EH (cell line): ENCODE measurements at regions not wholly inside any gene's neighbourhood (a gene's known extent, or its start where the extent isn't known, plus 50 kb on each side); places are given as distances from the start of the nearest gene placed in this dataset.

Experiments used
- DNase-seq: peaks from one replicate; pipeline ENCODE4 v3.0.0-alpha.2; 2015; ENCODE audit warnings: low read depth

DNA sequence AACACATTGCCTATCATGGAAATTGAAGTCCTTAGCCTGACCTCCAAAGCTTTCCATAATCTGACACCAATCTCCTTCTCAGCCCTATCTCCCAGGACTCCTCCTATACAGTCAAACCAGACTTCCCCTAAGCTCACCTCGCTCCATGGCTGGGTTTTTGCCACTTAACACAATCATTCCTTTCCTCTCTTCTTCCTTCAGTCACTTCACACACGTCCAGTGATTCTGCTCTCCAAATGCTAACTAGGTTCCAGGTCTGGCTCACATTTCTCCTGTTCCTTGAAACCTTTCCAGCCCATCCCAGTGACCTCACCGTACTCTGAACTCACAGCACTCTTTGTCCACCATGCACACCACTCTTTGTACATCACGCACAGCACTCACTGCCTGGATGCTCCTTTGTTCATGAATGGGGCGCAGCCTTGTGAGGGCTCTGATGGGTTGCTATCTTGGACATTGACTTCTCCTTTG is 98.4 kb downstream of the GLUL start:
- DNase-seq, result no peak

DNA sequence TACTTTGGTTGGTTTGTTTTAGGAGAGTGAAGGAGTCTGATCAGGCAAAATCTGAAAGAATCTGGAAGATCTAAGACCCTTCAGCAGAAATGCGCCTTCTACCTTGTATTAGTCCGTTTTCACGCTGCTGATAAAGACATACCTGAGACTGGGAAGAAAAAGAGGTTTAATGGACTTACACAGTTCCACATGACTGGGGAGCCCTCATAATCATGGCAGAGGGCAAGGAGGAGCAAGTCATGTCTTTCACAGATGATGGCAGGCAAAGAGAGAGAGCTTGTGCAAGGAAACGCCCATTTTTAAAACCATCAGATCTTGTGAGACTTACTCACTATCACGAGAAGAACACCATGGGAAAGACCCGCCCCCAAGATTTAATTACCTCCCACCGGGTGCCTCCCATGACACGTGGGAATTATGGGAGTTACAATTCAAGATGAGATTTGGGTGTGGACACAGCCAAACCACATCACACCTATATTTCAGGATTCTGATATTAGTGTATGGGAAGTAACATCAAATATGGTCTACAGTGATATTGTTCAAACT is 99.3 kb downstream of the GLUL start:
- no peak for DNase-seq

DNA sequence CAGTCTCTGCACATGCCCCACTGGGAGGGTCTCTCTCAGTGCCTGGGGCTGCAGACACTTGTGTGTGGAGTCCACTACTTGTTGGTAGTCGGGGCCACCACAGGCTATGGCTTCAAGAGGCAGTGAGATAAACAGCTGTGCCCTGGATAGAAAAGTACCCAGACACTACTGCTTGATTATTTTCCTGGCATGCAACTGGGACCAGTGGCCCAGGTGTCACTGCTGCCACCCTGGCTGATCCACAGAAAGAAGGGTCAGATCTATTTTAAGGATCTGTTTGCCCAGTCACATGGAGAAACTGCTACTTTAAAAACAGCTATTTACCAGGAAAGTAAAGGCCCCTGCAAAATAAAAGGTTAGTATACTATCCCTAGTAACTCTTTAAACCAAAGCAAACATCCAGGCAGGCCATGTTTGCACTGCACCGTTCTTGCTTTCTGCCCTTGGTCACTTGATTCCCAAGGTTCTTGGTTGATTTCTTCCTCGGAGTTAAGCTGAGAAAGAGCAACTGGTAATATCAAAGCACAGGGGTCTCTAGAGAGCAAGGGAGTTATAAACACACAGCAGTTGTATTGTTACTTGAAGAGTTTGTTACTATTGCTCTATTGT is 99.9 kb downstream of the GLUL start:
- DNase-seq, result no peak

DNA sequence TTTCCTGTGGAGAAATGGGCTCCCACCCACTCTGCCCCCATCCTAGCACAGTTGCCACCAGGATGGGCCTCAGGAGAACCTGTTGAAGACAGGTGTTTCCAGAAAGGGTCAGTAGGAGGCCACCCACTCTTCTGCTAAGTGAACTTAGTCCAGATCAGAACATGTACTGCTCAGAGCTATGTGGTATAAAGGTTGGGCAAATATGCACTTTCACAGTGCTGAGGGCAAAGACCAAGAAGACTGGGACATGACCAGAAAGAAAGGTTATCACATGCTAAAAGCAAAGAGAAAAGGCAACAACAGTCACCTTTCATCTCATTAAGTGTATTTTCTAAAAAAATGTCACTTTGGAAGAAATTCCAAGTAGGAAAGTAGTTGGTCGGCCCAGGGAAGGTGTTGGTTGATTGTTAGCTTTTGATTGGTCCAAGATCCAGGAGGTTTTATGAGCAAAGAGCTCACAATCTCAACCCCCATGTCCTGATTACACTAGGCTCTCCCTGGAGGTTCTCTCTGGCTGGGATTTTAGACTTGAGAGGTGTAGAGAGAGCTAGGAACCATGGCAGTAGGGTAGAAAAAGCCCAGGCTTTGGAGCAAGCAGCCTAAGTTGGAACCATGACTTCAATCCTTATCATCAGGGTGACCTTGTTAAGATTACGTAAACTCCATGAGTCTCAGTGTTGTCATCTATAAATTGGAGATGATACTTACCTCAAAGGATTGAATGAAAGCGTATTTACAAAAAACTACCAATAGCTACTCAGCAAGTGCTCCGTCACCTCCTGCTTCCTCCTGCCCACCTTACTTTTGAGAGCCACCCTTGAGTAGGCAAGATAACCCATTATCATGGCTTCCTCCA is 102.6 kb downstream of the GLUL start:
- DNase-seq, result no peak

DNA sequence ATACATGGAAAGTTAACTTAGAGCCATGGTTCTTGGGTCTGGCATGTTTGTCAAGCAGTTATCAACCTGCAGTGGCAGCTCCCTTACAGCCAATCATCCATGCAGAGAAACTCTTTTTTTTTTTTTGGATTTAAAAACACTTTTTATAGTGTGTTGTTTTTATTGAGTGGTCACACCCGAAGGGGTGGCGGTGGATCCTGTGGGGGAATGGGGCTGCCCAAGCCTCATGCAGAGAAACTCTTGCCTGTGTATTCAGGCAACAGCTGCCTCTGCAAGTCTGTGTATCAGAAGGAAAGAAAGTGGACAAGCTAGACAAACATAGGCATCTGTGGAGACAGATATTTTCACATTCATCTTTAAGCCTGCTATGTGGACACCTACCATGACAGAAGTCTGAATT is 104.8 kb downstream of the GLUL start:
- DNase-seq, result no peak

DNA sequence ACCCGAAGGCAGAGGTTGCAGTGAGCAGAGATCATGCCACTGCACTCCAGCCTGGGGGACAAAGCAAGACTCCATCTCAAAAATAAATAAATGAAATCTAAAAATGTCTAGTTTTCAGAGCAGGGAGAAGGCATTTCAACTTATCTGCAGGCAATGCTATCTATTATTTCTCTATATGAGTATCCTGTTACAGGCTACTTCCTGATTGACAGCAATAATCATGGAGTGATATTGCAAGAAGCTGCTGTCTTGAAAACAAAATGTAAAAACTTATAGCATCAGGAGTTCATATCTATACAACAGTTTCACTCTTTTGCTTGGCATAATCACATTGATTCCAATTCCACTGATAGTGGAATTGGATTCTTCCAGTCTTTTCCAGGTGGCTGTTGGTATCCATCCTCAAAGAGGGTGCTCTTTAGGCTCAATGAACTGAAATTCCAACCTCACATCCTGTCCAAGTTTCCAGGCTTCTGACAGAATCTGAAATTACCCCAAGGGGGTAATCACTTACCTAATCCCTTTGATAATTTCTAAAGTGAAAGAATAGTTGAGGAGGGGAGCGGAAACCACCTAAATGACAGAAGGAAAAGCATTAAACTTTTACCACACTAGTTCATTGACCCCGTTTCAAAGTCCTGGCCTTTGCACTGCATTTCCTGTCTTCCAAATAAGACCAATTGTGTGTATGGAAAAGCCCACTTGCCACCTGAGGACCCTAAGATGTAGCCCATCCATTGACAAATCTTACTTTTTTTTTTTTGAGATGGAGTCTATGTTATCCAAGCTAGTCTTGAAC is 107.6 kb downstream of the GLUL start:
- DNase-seq, result no peak

DNA sequence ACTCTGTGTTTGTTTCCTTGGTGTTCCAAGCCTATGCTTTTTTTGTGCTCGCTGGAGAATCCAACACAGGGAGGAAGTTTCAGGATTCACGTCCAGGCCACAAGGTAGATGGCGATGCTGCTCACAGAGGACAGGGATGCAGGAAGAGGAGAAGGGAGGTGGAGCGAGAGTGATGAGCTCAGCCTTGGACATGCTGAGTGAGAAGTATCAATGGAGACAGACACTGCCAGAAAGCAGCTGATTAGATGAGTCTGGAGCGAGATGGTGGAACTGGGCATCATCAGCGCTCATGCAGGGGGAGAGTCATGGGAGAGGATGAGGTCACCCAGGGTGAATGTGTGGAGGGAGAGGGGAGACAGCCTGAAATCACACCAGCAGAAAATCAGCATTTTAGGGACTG is 110.0 kb downstream of the GLUL start:
- DNase-seq, result no peak

DNA sequence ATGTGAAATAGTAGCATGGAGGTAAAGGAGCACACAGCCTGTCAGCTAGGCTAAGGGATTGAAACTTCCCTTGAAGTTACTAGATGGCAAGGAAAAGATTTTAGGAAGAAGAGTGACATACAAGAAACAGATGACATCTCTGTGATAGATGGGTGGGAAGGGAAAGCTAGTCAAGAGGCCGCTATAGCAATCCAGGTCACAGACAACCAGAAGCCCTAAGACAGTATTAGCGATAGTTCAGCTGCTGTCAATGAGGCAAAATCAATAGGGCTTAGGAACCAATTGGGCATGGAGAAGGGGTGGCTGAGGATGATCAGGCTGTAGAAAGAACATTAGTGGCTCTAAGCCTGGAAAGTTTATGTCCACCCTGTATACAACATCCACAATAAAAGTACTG is 111.1 kb downstream of the GLUL start:
- no peak for DNase-seq

DNA sequence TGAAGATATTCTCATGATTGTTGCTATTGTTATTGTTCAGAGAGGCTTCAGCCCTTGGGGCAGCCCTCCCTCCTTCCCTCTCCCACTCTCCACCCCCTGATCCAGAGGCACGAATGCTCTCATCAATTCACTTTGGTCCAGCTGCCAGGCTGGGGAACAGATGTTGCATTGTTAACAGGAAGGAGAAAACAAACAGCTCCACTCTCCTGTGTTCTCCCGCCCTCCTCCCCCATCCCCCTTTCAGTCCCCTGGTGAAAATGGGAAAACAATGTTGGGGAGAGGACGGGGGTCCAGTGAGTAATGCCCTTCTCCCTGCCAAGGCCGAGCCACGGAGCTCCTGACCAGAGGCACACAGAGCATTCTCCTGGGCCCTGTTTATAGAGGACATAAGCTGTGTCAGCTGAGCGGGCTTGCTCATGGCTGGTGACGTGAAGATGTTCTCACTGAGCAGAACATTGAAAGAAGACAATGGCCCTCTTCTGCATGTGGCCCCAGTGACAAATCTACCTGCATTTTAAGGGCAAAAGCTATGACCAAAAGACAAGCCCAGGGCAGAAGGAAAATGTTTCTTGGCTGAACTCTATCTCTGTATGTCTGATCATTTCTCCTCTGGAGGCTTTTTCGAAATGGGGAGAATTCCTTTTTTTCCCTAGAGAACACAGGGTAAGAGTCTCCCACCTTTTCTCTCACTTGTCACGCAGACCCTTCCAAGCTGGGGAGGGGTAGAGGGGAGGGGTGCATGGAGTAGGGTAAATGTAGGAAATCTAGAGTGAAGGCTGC is 111.7 kb downstream of the GLUL start:
- no peak for DNase-seq

DNA sequence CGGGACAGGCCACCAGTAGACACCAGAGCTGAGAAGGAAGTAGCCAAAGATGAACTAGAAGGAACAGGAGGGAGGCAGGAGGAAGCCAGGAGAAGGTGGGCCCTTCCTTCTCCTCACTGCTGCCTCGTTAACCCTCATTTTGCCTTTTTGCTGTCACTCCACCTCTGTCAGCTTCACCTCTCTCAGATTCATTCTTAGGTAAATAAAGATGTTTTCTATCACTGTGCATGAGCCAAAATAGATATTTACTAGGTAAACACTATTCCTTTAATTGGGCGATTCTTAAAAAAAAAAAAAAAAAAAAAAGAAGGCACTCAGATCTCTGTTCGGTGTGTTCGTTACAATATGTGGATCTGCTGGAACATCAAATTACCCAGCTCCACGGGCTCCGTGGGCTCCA is 112.3 kb downstream of the GLUL start:
- no peak for DNase-seq

DNA sequence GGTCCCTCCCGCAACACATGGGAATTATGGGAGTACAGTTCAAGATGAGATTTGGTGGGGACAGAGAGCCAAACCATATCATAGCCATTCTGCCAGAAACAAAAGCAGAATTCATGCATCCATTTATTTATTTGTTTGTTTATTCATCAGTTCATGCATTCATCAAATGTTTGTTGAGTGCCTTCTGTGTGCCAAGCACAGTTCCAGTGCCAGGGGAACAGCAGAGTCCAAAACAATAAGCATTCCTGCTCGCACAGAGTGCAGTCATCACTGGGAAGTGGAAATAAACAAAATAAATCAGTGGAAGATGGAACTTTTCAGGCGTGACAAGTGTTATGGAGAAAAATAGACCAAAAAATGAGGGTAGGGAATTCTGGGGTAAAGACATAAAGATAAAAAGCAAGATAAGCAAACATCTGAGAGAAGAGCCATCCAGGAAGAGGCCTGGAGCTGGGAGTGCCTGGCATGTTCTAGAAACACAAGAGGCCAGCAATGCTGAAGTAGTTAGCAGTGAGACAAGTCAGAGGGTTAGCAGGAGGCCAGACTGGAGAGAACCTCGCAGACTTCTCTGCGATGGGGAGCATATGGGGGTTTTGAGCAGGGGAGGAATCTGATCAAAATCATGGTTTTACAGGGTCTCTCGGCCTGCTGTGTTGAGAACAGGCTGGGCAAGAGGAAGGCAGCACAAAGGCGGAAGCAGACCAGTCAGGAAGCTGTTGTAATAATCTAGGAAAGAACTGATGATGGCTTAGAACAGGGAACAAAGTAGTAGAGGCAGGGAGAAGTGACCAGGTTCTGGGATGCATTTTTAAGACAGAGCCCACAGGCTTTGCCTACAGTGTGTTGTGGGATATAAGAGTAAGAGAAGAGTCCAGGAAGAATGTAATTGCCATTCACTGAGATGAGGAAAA is 113.2 kb downstream of the GLUL start:
- DNase-seq, result peak; percentile 65

DNA sequence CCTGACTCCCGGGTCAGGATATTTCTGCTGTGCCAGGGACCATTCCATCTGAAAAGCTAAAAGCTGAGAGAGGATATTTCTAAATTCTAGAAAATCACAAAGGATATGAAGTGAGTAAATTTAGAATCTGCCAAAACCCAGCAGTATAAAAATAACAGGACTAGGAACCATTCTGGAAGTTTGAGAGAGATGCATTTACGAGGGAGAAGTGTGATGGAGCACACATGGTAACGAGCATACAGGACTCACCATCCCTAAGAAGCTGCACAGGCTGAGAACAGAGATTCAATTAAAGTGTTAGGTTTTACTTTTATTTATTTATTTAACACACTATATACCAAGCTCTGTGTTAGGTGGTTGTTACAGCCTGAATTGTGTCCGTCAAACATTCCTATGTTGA is 116.3 kb downstream of the GLUL start:
- DNase-seq, result no peak

DNA sequence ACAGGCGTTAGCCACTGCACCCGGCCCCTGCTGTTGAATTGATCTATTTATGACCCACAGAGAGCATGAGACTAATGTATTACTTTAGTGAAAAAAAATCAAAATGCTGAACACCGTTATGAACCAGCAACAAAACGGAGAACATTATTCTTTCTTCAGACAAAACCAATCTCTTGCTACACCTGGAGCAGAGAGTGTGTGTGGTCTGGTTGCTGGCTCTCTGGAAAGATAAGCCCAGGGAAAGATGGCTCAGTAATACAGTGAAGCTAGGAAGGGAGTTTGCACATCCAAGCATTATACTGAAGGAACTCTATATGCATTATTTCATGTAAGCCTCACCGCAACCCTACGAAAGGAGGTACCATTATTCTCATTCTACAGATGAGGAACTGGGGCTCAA is 117.0 kb downstream of the GLUL start:
- no peak for DNase-seq

DNA sequence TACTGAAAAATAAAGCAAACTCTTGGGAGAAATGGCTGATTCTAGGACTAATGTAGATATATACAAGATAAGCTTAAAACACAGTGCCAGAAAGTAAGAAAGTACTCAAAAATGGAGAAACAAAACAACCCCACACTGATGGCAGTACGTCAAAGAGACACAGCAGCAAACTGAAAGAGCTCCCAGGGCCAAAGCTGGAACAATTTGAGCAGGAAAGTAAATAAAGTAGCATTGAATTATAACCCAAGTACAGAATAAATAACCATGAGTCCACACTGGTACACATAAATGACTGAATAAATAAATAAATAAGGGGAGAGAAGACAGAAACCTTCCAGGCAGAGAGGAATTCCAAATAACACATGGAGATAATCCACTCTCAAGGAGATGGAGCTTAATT is 120.9 kb downstream of the GLUL start:
- no peak for DNase-seq

DNA sequence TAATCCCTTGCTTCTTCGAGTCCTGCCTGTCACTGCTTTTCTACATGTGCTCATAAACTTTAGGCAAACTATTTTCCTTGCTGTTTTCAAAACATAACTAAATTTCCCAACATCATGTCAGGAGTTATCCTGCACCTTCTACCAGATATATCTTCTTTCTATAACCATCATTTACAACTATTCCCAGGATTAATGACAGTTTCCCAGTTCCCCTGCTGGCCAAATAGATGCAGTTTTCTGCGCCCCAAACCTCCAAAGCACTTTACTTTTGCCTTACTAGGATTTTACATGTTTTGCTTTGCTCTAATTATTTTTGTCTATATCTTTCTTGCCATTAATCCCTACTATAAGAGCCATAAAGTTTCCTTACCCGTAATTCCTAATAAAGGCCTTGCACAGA is 122.5 kb downstream of the GLUL start:
- DNase-seq, result no peak

DNA sequence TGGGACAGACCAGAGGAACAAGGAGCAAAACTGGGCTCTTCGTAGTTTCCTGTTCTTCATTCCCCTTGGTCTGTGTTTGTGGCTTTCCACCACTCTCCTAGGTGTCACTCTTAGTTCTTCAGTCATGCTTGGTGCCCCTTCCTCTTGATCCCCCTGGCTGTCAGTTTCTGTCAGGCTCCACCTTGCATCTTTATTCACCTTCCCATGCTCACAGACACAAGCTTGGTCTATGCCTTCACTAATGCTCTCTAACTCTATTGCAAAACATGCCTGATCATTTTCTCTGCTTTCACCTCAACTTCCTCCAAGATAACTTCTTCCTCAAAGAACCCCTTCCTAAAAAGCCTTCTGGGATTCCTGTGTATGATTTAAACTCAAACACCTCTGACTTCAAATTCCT is 122.9 kb downstream of the GLUL start:
- DNase-seq, result no peak

DNA sequence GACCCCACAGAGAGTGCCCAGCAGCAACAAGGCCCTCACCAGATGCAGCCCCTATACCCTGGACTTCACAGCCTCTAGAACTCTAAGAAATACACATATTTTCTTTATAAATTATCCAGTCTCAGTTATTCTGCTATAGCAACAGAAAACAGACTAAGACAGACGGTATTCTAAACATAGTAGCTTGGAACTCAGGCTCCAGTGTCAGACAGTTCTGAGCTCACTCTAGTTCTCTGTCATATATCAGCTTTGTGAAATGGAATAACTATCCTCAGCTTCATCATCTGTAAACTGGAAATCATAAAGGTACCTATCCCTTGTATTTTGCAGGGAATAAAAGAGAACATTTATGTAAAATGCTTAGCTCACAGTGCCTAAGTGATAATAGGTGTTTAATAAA is 127.4 kb downstream of the GLUL start:
- DNase-seq, result no peak

DNA sequence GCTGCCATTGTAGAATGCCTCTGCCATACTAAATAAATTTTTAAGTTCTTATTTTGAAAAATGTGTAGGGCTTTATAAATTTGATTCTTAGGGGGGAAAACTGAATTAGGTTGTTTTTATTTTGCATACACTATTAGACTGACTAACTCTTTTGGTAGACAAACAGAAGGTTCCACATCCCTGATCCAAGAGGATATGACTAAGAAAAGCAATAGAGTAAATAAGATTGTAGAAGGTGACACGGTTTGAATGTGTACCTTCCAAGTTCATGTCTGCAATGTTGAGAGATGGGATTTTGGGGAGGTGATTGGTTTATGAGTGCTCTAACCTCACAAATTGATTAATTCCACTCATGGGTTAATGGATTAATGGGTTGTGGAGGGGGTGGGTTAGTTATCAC is 127.9 kb downstream of the GLUL start:
- DNase-seq, result no peak

DNA sequence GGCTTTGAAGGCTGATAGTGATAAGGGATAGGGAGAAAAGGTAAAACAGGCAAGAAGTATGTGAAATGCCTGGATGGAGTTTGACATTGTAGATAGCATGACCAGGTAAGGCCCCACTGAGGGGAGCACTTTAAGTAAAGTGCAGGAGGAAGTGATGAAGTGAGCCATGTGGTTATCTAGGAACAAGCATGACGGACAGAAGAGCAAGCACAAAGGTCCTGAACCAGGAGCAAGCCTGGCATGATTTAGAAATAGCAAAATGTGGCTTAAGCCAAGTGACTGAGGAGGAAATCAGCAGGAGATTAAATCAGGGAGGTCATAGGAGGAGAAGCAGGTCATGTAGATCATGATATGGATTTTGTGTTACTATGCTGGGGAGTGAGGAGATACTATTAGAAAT is 129.2 kb downstream of the GLUL start:
- no peak for DNase-seq

DNA sequence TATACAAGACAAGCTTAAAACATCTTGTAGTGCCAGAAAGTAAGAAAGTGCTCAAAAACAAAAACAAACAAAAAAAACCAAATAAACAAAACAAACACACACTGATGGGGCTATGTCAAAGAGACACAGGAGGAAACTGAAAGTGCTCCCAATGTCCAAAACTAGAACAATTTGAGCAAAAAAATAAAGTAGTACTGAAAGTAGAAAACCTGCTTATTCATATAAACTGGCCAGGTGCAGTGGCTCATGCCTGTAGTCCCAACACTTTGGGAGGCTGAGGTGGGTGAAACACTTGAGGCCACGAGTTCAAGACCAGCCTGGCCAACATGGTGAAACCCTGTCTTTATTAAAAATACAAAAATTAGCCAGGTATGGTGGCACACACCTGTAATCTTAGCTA is 129.9 kb downstream of the GLUL start:
- DNase-seq, result no peak

DNA sequence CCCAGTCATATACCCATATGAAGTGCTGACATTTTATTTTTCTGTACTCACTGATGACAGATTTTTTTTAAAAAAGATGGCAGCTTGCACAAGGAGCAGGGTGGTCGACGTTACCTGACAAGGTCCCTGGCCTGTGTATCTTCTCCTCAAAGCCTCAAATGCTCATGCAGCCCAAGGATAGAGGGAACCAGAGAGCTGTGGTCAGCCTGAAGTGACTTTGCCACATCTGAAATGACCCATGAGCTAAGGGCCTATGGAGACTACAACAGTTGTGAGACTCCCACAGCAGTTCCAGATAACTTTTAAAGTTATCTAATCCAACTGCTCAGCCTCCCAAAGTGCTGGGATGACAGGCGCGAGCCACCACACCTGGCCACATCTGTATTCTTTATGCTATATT is 131.1 kb downstream of the GLUL start:
- DNase-seq, result no peak
